ENCODE measurements at regions not wholly inside any gene's neighbourhood (a gene's known extent, or its start where the extent isn't known, plus 50 kb on each side); places are given as distances from the start of the nearest gene placed in this dataset.

- Mint-ChIP-seq H3K4me3 (ENCODE audit: unreplicated experiment) (no peak overlapping the region), H3K36me3 (ENCODE audit: low read depth) (no peaks in the 10 kb centered on the region), H3K9me3 (ENCODE audit: low read depth) (peaks cover 7% of the 10 kb centered on the region), H3K4me1 (ENCODE audit: low read depth) (no peaks in the 10 kb centered on the region), H3K27ac (ENCODE audit: unreplicated experiment) (no peak overlapping the region), H3K27me3 (ENCODE audit: low read depth) (no peaks in the 10 kb centered on the region)
- no peak for TF ChIP-seq CTCF (IDR thresholded peaks at IDR 0.05)
- DNase-seq (ENCODE audit: low spot score), result no peak
Measured at GRCh38 chr13:104382951-104383350, 1316.7 kb upstream of the SLC10A2 start.

GRCh38 chr13:104376588-104376987 lies 1310.4 kb upstream of the SLC10A2 start:
- H3K4me3 Mint-ChIP-seq (ENCODE audit: unreplicated experiment), result no peak overlapping the region
- H3K9me3 Mint-ChIP-seq (ENCODE audit: low read depth), result peaks cover 2% of the 10 kb centered on the region
- H3K36me3 Mint-ChIP-seq (ENCODE audit: low read depth), result no peaks in the 10 kb centered on the region
- no peak for TF ChIP-seq CTCF (IDR thresholded peaks at IDR 0.05)
- H3K27ac Mint-ChIP-seq (ENCODE audit: unreplicated experiment), result no peak overlapping the region
- H3K27me3 Mint-ChIP-seq (ENCODE audit: low read depth), result no peaks in the 10 kb centered on the region
- no peak for DNase-seq (ENCODE audit: low spot score)
- H3K4me1 Mint-ChIP-seq (ENCODE audit: low read depth), result no peaks in the 10 kb centered on the region

- Mint-ChIP-seq H3K4me1 (ENCODE audit: low read depth) (no peaks in the 10 kb centered on the region), H3K36me3 (ENCODE audit: low read depth) (no peaks in the 10 kb centered on the region)
- no peak for TF ChIP-seq CTCF (IDR thresholded peaks at IDR 0.05)
Measured at GRCh38 chr13:104375614-104376013, 1309.4 kb upstream of the SLC10A2 start.

GRCh38 chr13:104372095-104372655 lies 1306.0 kb upstream of the SLC10A2 start:
- Mint-ChIP-seq H3K36me3 (ENCODE audit: low read depth) (no peaks in the 10 kb centered on the region), H3K27ac (ENCODE audit: unreplicated experiment) (no peak overlapping the region), H3K27me3 (ENCODE audit: low read depth) (no peaks in the 10 kb centered on the region), H3K4me1 (ENCODE audit: low read depth) (no peaks in the 10 kb centered on the region), H3K9me3 (ENCODE audit: low read depth) (no peaks in the 10 kb centered on the region), H3K4me3 (ENCODE audit: unreplicated experiment) (no peak overlapping the region)
- TF ChIP-seq CTCF (IDR thresholded peaks at IDR 0.05), result no peak
- no peak for DNase-seq (ENCODE audit: low spot score)

More at GRCh38 chr13:104375614-104376013, 1309.4 kb upstream of the SLC10A2 start:
- Mint-ChIP-seq H3K4me3 (ENCODE audit: unreplicated experiment) (no peak overlapping the region), H3K27me3 (ENCODE audit: low read depth) (no peaks in the 10 kb centered on the region), H3K9me3 (ENCODE audit: low read depth) (peaks cover 2% of the 10 kb centered on the region), H3K27ac (ENCODE audit: unreplicated experiment) (no peak overlapping the region)
- DNase-seq (ENCODE audit: low spot score), result no peak

- no peak overlapping the region for H3K4me3 Mint-ChIP-seq (ENCODE audit: unreplicated experiment)
- no peak for TF ChIP-seq CTCF (IDR thresholded peaks at IDR 0.05)
- no peak for DNase-seq (ENCODE audit: low spot score)
- H3K27me3 Mint-ChIP-seq (ENCODE audit: low read depth), result no peaks in the 10 kb centered on the region
- no peaks in the 10 kb centered on the region for H3K4me1 Mint-ChIP-seq (ENCODE audit: low read depth)
- H3K9me3 Mint-ChIP-seq (ENCODE audit: low read depth), result no peaks in the 10 kb centered on the region
- H3K36me3 Mint-ChIP-seq (ENCODE audit: low read depth), result no peaks in the 10 kb centered on the region
- no peak overlapping the region for H3K27ac Mint-ChIP-seq (ENCODE audit: unreplicated experiment)
Measured at GRCh38 chr13:104365430-104365829, 1299.2 kb upstream of the SLC10A2 start.

All from chondrocyte (in vitro differentiated cells).